NCI-H510A (cell line): ENCODE measurements at regions not wholly inside any gene's neighbourhood (a gene's known extent, or its start where the extent isn't known, plus 50 kb on each side); places are given as distances from the start of the nearest gene placed in this dataset.

Experiments used
- DNase-seq: peaks from one replicate; lab custom pipeline; 2025; lab: John Stamatoyannopoulos, UW

DNA sequence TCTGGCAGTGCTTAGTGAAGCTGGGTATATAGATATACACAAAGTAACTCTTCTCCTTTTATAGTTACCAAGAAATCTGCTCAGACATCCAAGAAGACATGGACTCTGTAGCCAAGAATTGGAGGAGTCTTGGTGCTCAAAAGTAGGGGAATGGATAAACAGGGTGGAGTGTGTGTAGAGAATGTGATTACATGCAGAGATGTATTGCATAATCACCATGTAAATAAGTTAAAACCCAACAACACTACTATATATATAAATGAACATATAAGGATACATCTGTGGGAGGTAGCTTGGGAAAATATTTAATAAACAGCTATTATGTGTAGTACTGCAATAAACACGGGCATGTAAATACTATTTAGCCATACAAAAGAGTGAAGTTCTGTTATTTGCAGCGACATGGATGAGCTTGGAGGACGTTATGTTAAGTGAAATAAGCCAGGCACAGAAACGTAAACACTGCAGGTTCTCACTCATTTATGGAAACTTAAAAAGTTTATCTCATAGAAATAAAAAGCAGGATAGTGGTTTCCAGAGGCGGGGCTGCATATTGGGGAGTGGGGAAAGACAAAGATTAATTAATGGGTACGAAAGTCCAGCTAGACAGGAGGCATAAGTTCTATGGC is 207.5 kb downstream of the TENT4A start:
- no peak for DNase-seq

DNA sequence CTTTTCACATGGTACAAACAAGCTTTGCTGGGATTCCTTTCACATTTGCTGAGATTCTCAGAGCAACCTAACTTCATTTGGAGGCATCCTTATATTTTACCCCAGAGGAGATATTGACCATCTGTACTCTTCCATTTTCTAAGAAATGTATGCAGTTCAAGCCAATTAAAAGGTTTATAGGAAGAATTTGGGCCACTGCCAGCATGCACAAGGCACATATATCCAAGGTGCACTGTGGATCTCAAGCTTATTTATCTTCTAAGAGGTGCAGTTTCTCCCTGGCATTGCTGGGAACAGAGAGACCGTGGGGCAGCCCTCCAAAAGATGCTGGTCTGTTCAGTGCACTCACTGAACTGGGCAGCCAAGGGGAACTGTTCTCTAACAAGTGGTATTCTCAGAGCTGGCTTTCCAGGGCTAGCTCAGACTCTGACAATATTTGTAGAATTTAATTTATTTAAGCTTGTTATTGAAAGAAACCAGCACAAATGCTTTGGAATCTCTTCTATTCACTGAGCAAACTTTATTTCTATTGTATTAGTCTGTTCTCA is 213.3 kb downstream of the TENT4A start:
- no peak for DNase-seq

DNA sequence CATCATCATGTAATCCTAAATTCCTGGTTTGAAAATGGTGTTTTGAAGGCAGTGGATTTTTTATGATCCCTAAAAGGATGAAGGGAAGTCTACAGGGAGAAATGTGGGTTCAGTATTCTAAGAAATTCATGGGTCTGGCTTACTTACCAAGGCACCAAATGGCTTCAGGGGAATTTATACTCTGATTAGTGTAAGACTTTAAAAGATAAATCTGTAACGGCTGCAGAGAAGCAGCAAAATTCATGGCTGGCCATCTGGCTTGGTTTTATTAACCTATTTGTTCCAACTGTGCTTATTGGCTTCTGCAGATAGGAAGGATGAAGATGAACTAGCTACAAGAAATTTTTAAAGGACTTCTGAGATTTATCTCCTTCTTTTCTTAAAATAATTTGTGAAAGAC is 222.8 kb downstream of the TENT4A start:
- no peak for DNase-seq

DNA sequence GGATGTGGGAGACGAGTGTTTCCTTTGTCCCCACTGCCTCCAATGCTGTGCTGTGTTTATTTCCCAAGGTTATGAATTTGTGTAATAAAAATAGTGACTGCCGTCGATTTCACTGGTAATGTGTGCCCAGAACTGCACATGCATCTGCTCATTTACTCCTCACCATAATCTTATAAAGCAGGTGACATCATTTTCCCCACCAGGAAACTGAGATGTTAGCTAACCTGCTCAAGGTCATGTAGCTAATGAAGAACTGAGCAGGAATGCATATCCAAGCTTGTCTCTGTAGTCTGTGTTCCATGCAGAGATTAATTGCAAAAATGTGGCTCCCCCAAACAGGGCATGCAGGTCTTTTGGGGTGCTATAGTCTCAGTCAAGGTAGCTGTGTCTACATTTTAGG is 224.4 kb downstream of the TENT4A start:
- DNase-seq: no peak

DNA sequence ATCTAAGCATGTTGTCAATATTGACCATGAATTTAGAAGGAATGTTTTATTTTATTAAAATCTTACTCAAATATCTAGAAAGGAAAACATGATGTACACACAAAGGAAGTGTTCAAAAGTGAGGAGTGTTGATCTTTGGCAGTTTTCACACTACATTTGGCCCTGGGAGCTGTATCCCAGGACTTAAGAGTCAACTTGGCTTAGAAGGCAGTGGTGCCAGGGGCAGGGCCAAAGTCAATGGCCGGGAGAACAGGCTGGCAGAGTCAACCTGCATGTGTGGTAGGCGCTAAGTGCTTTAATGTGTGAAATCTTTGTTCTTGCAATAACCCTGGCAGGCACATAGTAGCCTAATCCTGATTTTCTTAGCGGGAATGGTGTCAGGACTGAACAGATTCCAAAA is 228.4 kb downstream of the TENT4A start:
- DNase-seq: no peak

DNA sequence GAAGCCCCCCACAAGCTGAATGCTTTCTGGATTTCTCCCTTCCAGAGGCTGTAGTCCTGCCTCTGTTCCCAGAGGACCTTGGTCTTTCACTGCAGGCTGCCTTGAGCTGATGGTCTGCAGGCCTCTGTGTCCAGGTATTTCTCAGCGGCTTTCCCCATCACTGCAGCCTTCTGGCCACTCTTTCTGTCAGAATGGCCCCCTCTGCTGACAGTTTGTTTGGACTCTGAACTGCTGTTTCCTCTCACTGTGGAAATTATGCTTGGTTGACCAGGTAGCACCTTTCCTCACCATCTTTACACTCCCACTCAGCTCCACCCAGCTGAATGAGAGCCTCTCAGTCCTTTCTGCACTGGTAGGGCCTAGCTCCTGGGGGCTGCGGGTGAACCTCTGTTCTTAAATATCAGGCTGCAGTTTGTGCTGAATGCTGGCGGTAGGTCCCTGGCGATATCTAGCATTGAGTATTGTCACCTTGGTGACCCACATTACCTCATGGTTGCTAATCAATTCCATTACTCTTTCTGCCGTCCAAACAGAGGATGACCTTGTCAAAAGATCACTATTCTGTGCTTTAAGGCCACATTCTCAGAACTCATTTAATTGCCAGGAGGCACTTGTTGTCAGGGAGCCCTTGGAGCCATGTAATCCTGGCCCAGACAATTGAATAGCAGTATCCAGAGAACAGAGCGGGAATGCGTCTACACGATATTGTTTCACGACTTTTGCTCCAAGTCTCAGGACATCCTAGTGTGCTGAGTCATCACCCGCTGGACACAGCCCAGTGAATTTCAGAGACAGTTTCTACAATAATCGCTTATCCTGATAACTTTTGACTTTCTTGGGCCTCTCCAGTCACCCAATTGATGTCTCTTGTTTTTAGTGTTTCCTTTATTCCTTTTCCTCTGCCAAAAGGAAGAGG is 230.2 kb downstream of the TENT4A start:
- DNase-seq: no peak

DNA sequence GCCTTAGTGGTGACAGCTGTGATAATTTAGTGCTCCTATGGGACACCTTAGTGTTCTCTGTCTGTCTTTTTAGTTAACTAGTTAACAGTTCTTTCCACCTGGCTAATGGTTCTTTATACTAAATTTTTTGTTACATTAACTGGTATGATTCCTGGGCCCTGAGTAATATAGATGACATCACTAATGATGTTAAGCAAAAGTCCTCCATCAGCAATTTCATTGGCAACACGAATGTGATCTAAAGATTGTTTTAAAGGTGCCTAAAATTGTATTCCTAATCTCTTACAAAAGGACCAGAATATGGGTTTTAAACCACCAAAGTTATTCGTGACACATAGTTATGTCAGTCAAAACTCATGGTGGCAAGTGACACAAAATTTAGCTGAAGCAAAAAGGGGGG is 235.3 kb downstream of the TENT4A start:
- no peak for DNase-seq

DNA sequence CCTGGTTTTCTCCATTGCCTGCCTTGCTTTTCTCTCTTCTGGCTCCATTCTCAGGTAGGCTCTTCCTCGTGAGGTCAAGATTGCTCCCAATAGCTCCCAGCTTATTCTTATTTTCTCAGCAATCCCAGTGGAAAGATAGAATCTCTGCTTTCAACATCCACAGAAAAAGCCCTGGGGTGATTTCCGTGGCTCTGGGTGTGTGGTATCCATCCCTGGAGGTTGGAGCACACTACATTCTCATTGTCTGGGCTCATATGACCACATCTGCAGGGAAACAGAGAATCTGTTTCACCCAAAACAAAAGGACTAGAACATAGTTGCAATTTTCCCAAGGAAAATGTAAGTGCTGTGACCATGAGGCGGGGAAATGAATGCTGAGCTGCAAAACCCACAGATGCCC is 236.0 kb downstream of the TENT4A start:
- DNase-seq: no peak

DNA sequence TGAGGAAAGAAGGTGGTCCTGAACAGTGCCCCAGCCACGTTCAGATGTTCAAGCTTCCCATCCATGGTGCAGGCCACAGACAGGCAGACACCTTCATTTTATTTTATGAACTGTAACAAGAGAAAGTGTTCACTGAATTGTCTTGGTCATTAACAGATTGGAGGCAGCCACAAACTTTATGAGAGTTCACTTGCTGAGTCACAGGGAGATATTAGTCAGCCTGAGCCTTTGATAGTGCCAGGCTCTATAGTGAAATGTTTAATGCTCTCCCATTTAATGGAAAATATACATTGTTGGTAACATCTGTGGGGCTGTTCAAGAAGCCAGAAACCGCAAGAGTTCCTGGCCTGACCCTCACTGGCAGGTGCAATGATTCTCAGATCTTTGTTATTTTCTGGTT is 237.0 kb downstream of the TENT4A start:
- no peak for DNase-seq

DNA sequence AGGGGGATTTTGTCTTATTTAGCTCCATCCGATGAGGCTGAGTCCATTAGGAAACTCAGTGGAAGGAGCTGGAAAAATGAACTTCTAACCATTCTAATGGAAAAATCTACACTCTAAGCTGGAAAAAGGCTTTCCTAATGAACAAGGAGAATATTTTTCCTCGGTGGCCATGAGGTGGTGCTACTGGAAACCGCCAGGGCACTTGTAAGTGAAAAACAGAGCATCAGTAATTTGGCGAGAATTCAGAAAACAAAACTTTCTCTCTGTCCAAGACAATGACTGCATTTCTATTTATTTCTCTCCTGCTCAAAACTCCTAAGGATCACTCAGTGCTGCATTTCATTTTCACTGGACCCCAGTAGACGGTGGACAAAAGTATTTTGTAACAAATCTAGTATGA is 237.6 kb downstream of the TENT4A start:
- DNase-seq: no peak

DNA sequence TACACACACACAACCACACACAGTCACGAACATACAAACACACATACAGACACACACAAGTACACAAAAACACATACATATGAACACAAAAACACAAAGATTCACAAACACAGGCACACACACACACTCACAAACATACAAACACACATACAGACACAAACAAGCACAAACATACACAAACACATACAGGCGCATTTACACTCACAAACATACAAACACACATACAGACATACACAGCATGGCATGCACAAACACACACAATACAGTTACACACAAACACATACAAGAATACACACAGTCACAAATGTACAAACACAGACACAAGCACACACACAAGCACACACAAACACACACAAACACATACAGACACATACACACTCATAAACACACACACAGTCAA is 247.9 kb downstream of the TENT4A start:
- no peak for DNase-seq

DNA sequence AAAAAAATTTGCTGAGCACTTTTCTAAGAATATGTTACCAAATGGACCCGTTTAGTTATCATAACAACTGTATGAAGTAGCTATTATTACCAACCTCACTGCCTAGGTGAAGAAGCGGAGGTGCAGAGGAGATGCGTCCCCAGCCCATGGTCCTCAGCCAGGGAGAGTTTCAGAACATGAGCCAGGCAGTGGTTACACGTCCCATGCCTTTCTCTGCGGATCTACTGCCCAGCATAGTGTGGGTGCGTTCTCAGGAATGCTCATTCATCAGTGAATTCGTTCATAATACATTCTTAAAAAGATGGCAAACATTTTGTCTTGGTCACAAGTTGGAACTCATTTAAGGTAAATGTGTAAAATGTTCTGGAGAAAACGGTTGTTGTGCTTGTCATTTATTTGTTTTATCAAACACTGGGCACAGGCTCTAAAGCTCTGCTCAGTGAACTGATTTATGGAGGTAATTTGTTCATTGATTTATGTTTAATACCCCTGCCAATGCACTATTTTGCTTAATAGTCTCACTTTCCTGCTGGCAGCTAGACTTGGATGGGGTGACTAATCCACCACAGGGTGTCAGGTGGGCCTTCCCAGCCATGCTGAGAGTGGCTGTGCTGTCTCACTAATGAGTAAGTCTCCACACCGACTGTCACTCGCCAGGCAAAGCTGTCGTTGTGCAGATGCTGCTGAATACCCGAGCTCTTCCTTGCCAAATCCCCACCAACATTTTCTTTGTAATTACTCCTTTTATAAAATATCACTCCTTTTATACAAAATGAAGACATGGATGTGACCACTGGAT is 248.8 kb downstream of the TENT4A start:
- DNase-seq: no peak

DNA sequence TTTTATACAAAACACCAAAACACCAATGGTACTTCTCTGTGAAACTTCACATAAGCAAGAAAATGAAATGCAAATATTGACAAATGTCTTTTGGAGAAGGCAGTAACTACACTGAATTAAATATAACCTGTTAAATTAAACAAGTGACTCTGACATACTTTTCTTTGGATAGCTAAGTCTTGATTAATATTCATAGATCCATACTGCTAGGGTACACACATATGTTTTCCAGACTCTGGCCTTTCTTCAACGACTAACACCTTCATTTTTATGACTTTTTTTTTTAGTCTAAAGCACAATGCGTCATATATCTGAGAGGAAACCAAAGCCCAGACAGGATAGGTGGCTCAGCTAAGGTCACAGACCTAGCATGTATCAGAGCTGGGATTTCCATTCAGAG is 263.7 kb downstream of the TENT4A start:
- no peak for DNase-seq

DNA sequence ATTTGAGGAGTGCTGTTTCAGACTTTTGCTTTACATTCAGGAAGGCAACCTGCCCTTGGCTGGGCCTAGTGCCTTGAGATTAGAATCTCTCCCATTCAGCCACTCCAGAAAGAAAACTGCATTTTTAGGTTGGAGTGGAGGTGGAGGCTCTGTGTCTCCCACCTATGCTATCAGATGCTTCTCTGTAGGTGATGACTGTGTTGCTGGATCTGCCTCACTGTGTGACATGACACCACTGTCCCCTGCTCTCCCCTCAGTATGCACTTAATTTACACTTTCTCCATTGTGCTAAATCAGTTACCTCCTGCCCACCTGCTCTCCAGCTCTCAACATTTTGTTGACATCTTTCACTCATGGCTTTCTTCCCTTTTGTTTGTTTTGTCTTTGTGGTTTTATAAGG is 265.8 kb downstream of the TENT4A start:
- no peak for DNase-seq

DNA sequence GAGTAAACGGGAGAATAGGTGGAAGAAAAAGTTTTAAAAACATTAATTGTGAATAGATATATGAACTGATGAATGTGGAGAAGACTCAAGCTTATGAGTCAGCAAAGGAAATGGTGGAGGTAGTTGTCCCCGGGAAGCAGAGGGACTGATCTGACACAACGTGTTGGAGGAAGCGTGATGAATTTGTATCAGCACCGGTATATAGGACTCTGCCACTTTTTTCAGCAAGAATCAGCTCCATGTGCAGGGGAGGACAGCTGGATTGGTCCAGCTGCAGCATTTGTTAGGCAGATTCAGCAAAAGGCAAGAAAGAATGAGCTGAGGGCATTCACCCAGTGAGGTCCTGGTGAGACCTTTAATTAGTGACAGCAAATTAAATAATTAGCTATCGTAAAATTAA is 276.0 kb downstream of the TENT4A start:
- DNase-seq: no peak

DNA sequence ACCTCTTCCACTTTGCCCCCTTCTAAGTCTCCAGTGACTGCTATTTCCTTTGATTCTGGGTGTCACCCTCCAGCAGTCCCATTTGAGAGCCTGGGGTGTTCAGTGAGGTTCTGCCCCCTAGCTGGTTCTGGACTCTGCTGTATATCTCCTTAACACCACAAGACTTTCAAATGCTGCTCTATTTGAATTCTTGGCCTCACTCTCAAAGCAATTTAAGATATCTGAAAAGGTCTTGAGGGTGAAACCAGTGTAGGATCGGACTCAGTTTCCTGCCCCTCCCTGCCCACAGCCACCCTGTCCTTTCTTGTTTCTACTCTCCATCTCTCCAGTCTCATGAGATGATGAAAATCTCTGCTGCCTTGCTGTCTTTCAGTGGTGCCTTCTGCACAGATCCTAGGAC is 280.9 kb downstream of the TENT4A start:
- DNase-seq: no peak

DNA sequence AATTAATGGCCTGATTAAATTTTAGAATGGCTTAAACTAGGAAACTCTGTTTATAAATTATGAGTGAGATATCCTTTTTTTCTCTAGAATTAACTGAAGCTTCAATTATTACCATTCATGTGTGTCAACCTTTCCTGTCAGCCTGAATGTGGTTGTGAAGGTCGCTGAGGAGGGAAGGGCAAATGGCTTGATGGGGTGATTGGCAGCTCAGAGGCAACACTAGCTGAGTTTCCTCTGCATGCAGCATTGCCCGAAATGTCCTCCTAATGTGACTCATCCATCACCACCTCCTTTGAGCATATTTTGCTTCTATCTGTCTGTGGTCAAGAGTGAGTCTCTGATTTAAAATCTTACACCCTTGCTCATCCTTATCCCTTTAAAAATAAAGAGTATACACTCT is 281.9 kb downstream of the TENT4A start:
- DNase-seq: no peak

DNA sequence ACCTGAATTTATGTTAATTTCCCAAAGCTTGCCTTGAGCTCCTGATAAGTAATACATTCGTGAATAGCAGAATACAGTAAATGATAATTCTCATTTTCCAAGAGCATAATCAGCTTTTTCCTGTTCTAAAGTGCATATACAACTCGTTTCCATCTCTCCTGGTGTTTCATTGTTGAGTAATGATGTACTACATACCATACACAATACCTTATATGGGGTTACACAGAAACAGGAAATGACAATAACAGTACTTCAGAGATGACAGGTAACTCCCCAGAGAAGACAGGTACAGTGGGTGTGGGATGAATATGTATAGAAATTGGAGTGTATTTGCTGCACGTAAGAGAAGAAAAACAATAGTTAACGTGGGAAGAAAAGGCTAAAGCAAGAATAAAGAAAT is 287.1 kb downstream of the TENT4A start:
- no peak for DNase-seq

DNA sequence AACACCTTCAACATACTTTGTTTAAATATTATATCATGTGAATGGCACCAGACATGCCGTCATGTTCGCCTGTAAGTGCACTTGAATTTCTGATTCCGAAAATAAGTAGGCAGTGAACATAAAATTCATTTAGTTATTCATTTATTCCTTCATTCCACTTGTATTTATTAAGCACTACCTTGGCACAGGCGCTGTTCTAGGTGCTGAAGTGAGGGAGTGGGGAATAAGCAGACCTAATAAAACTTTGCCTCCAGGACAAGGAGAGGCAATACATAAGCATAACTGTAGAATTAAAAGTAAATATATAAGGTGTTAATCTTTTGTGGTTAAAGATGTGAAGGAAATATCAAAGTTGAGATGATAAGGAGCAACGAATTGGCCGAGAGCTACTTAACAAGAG is 297.4 kb downstream of the TENT4A start:
- no peak for DNase-seq

DNA sequence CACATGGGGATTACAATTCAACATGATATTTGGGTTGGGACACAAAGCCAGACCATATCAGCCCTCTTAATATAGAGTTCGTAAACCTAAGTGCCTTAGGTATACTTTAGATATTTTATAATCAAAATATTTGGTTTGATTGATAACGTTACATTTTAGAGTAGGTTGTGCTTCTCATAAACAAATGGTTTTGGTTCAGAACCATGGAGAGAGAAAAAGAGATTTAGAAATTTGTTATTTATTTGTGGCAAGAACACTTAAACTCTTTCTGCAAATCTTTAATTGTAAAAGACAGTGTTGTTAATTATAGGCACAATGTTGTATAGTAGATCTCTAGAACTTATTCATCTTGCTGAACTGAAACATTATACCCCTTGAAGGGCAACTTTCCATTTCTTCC is 298.8 kb downstream of the TENT4A start:
- DNase-seq: no peak

DNA sequence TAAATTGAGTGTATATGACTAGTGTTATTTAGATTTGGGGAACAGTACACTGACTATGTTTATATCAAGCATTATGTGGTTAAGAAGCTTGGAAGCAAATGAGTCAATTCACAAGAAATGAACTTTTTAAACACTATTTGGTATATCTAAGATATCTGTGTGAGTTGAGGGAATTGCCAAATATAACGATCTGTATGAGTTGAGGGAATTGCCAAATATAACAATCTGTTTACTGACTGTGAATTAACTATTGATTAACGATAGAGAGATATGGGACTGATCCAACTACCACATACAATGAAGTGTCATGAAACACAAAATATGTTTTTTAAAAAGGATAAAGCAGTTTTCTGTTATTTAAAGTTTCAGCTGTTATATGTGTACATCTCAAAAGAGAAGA is 301.4 kb downstream of the TENT4A start:
- DNase-seq: no peak

DNA sequence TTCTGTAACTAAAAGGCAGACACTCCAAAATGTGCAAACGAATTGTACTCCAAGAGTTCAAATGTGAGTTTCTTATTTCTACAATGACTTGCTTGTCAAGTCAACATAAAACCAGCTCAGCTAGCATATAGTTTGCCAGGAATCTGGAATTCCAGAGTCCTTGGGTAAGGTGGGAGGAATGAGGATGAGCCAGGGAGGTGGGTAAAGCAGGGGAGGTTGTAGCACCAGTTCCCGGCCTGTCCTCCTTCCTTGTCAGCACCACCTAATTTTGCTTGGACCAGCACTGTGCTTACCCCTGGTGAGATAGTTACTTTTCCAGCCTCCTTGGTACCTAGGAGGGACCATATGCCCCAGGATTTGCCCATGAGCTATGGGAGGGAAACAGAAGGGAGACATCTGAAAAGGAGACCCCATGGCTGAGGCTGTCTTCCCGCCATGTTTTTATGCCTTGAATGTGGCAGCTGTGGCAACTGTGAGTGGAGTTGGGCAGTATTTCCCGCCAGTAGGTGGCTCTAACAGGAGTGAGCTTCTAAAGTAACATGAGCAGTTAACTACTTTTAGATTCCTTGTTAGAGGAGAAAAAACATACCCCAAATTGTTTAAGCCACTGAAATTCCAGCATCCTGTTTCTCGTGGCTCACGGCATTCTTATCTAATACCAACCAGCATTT is 302.5 kb downstream of the TENT4A start:
- no peak for DNase-seq
